Keratinocyte (primary cell): ENCODE measurements at regions not wholly inside any gene's neighbourhood (a gene's known extent, or its start where the extent isn't known, plus 50 kb on each side); places are given as distances from the start of the nearest gene placed in this dataset.

ENCODE experiments used
- DNase-seq: peaks from one replicate; pipeline ENCODE4 v3.0.0-alpha.2; 2011; ENCODE audit warnings: low read depth, missing footprints, low spot score
- FAIRE-seq: peaks from 2 replicates; lab custom pipeline; 2011; peaks lifted over from hg19 to GRCh38; lab: Jason Lieb, UNC
- H2AFZ ChIP-seq: 2 replicates; pipeline ENCODE4 v1.6.0; 2012; ENCODE audit warnings: low read length, control low read depth, inconsistent platforms; ENCODE audit not compliant: control insufficient read depth
- H3K27ac ChIP-seq: 2 replicates; pipeline ENCODE4 v1.5.1; 2011; ENCODE audit warnings: low read length; ENCODE audit not compliant: control insufficient read depth, insufficient read depth
- H3K27me3 ChIP-seq: 3 replicates; pipeline ENCODE4 v1.6.0; 2011; ENCODE audit warnings: low read length; ENCODE audit not compliant: control insufficient read depth, insufficient read depth; ENCODE audit errors: extremely low read depth
- H3K36me3 ChIP-seq, 2 experiments: 2 replicates in 1 of 2; 3 replicates in 1 of 2; pipeline ENCODE4 v1.5.1; 2011; ENCODE audit warnings: low read length in 2 of 2, mild to moderate bottlenecking in 1 of 2; ENCODE audit not compliant: control insufficient read depth in 2 of 2, insufficient read depth in 2 of 2; ENCODE audit errors: extremely low read depth in 1 of 2
- H3K4me1 ChIP-seq: 3 replicates; pipeline ENCODE4 v1.5.1; 2011; ENCODE audit warnings: low read length; ENCODE audit not compliant: control insufficient read depth, insufficient read depth; ENCODE audit errors: extremely low read depth
- H3K4me2 ChIP-seq: 3 replicates; pipeline ENCODE4 v1.6.0; 2011; ENCODE audit warnings: low read depth, low read length; ENCODE audit not compliant: control insufficient read depth, insufficient read depth; ENCODE audit errors: extremely low read depth
- H3K4me3 ChIP-seq, 3 experiments: fragments of 200-600 bp in 1 of 3; sonication (generic) in 1 of 3; 2 replicates in 2 of 3; 3 replicates in 1 of 3; pipeline ENCODE4 v1.5.1; 2011 to 2016; ENCODE audit warnings: low read length in 3 of 3, mild to moderate bottlenecking in 3 of 3, control low read depth in 2 of 3, inconsistent platforms in 1 of 3, low read depth in 1 of 3, mixed read lengths in 1 of 3, mixed run types in 1 of 3, moderate library complexity in 1 of 3; ENCODE audit not compliant: control insufficient read depth in 2 of 3, insufficient read depth in 2 of 3; ENCODE audit errors: extremely low read depth in 1 of 3
- H3K79me2 ChIP-seq: 2 replicates; pipeline ENCODE4 v1.6.0; 2012; ENCODE audit warnings: low read length; ENCODE audit not compliant: control insufficient read depth, insufficient read depth
- H3K9ac ChIP-seq: 3 replicates; pipeline ENCODE4 v1.6.0; 2011; ENCODE audit warnings: low read length; ENCODE audit not compliant: control insufficient read depth, insufficient read depth; ENCODE audit errors: extremely low read depth
- H3K9me1 ChIP-seq: 3 replicates; pipeline ENCODE4 v1.6.0; 2011; ENCODE audit warnings: low read length; ENCODE audit not compliant: control insufficient read depth, insufficient read depth; ENCODE audit errors: extremely low read depth
- H3K9me3 ChIP-seq: 2 replicates; pipeline ENCODE4 v1.5.1; 2012; ENCODE audit warnings: low read depth, low read length; ENCODE audit not compliant: control insufficient read depth
- H4K20me1 ChIP-seq: 3 replicates; pipeline ENCODE4 v1.6.0; 2011; ENCODE audit warnings: low read length; ENCODE audit not compliant: control insufficient read depth, insufficient read depth; ENCODE audit errors: extremely low read depth
- CTCF ChIP-seq, 3 experiments: IDR thresholded peaks in 1 of 3; conservative IDR thresholded peaks in 1 of 3; optimal IDR thresholded peaks in 1 of 3; 2 replicates in 2 of 3; 3 replicates in 1 of 3; pipeline versions ENCODE3 to v1.5.1; 2011; ENCODE audit warnings: low read length in 3 of 3, mild to moderate bottlenecking in 3 of 3, moderate library complexity in 2 of 3, control low read depth in 1 of 3, inconsistent platforms in 1 of 3; ENCODE audit not compliant: insufficient read depth in 2 of 3; ENCODE audit errors: extremely low read depth in 1 of 3
- EZH2 ChIP-seq: IDR thresholded peaks from one replicate; pipeline ENCODE4 v1.6.1; 2012; ENCODE audit warnings: inconsistent platforms, mild to moderate bottlenecking, low read length, moderate library complexity
- dilution Hi-C: fragments of 300-500 bp; cut with MboI; formaldehyde crosslinking; loops from one replicate; pipeline ENCODE4 v1.7.0; 2020; ENCODE audit warnings: low sequenced_read_pairs; ENCODE audit not compliant: extremely low pct_ligation_motif_present

- Histone ChIP-seq H3K4me2 (no peak overlapping the region), H3K9ac (no peak overlapping the region), H3K27me3 (no peaks in the 10 kb centered on the region), H2AFZ (no peak overlapping the region), H3K27ac (no peak overlapping the region), H3K9me3 (no peaks in the 10 kb centered on the region), H3K36me3 (no peaks in the 10 kb centered on the region), H3K4me3 (no peak overlapping the region), H3K79me2 (no peaks in the 10 kb centered on the region), H4K20me1 (no peaks in the 10 kb centered on the region), H3K4me1 (no peaks in the 10 kb centered on the region), H3K9me1 (no peaks in the 10 kb centered on the region)
- no peak for DNase-seq
- FAIRE-seq, result no peak
- no peak for TF ChIP-seq EZH2
- no peak for TF ChIP-seq CTCF (optimal IDR thresholded peaks at IDR 0.05 in 1 of 3, IDR thresholded peaks at IDR 0.05 in 1 of 3, conservative IDR thresholded peaks at IDR 0.05 in 1 of 3; ENCODE audit: extremely low read depth in 1 of 3, insufficient read depth in 2 of 3, low read length in 3 of 3)
- dilution Hi-C loops, result no loop called here
These were observed 476.1 kb downstream of the NUF2 start for GRCh38 chr1:163797816-163798215.

GRCh38 chr1:163799190-163799805 is 477.5 kb downstream of the NUF2 start:
- no peak for DNase-seq
- FAIRE-seq, result no peak
- no peaks in the 10 kb centered on the region for H3K36me3 ChIP-seq
- no peak overlapping the region for H3K27ac ChIP-seq
- no peak overlapping the region for H3K9ac ChIP-seq
- no peaks in the 10 kb centered on the region for H3K4me1 ChIP-seq
- no peaks in the 10 kb centered on the region for H4K20me1 ChIP-seq
- no peaks in the 10 kb centered on the region for H3K79me2 ChIP-seq
- H3K9me1 ChIP-seq, result no peaks in the 10 kb centered on the region
- TF ChIP-seq EZH2 (no peak), CTCF (optimal IDR thresholded peaks at IDR 0.05 in 1 of 3, IDR thresholded peaks at IDR 0.05 in 1 of 3, conservative IDR thresholded peaks at IDR 0.05 in 1 of 3; ENCODE audit: extremely low read depth in 1 of 3, insufficient read depth in 2 of 3, low read length in 3 of 3) (no peak)
- H3K27me3 ChIP-seq, result no peaks in the 10 kb centered on the region
- dilution Hi-C loops, result no loop called here
- no peaks in the 10 kb centered on the region for H3K9me3 ChIP-seq
- H3K4me2 ChIP-seq, result no peak overlapping the region
- no peak overlapping the region for H3K4me3 ChIP-seq
- no peak overlapping the region for H2AFZ ChIP-seq
